GM12878 (cell line): ENCODE measurements at regions not wholly inside any gene's neighbourhood (a gene's known extent, or its start where the extent isn't known, plus 50 kb on each side); places are given as distances from the start of the nearest gene placed in this dataset.
"Not testable (repeated sequence)": the region's sequence is repeated elsewhere in the genome, so short reads cannot be mapped to it uniquely, and the experiment has no call there.

Experiments used
- ATAC-seq: fragments of 200-7000 bp; cut with Tn5 transposase; 3 replicates; pipeline ENCODE4 v1.9.1; 2020; ENCODE audit warnings: mild to moderate bottlenecking, moderate library complexity
- BruUV-seq: library from RNA; stranded (reverse); fragments of 400-500 nt; replicated peaks from 2 replicates; lab custom pipeline; 2021; lab: Mats Ljungman, UMichigan
- CTCF ChIA-PET: fragments of 300-600 bp; sonication (Branson Sonifier 250); formaldehyde crosslinking; extraction: SDS; loops from one replicate; lab custom pipeline; 2021; ENCODE audit warnings: inconsistent platforms; lab: Yijun Ruan, JAX
- POLR2A ChIA-PET: fragments of 350-600 bp; formaldehyde crosslinking; extraction: SDS; loops from one replicate; lab custom pipeline; 2021; ENCODE audit warnings: inconsistent platforms; lab: Charles Lee
- RAD21 ChIA-PET: fragments of 300-600 bp; sonication (Branson Sonifier 250); formaldehyde crosslinking; loops from one replicate; lab custom pipeline; 2023; ENCODE audit warnings: antibody characterized with exemption; ENCODE audit not compliant: unreplicated experiment; lab: Charles Lee
- SMC1A ChIA-PET: fragments of 300-600 bp; sonication (Branson Sonifier 250); formaldehyde crosslinking; loops from one replicate; lab custom pipeline; 2023; ENCODE audit not compliant: unreplicated experiment, uncharacterized antibody; lab: Charles Lee
- DNase-seq: peaks from one replicate; pipeline ENCODE4 v3.0.0-alpha.2; 2011; ENCODE audit warnings: low read depth, low spot score
- FAIRE-seq: peaks from 3 replicates; lab custom pipeline; 2011; peaks lifted over from hg19 to GRCh38; lab: Jason Lieb, UNC
- H2AFZ ChIP-seq: 2 replicates; pipeline ENCODE4 v1.6.0; 2011; ENCODE audit warnings: low read depth, low read length, control low read depth; ENCODE audit not compliant: control insufficient read depth
- H3K27ac ChIP-seq: 2 replicates; pipeline ENCODE4 v1.5.1; 2011; ENCODE audit warnings: control low read depth; ENCODE audit not compliant: control insufficient read depth, insufficient read depth
- H3K27me3 ChIP-seq, 2 experiments: replicated peaks in 1 of 2; 2 replicates each; pipeline versions ENCODE4 v1.6.0 to v1.6.1; 2011; ENCODE audit warnings: low read length in 1 of 2; ENCODE audit not compliant: control insufficient read depth in 2 of 2, insufficient read depth in 2 of 2
- H3K36me3 ChIP-seq, 2 experiments: 2 replicates each; pipeline ENCODE4 v1.5.1; 2011; ENCODE audit warnings: low read length in 1 of 2; ENCODE audit not compliant: control insufficient read depth in 2 of 2, insufficient read depth in 2 of 2
- H3K4me1 ChIP-seq: 2 replicates; pipeline ENCODE4 v1.6.1; 2011; ENCODE audit warnings: mild to moderate bottlenecking, low read length, moderate library complexity, mixed read lengths; ENCODE audit not compliant: control insufficient read depth, insufficient read depth
- H3K4me2 ChIP-seq: 2 replicates; pipeline ENCODE4 v1.6.0; 2011; ENCODE audit warnings: control low read depth; ENCODE audit not compliant: control insufficient read depth, insufficient read depth
- H3K4me3 ChIP-seq: fragments of 200-600 bp; sonication (generic); 2 replicates; pipeline ENCODE4 v1.5.1; 2016
- H3K79me2 ChIP-seq: 2 replicates; pipeline ENCODE4 v1.6.0; 2011; ENCODE audit warnings: low read length; ENCODE audit not compliant: control insufficient read depth, insufficient read depth
- H3K9ac ChIP-seq: 2 replicates; pipeline ENCODE4 v1.8.0; 2011; ENCODE audit warnings: low read length, control low read depth, mixed read lengths; ENCODE audit not compliant: control insufficient read depth, insufficient read depth
- H3K9me3 ChIP-seq: replicated peaks from 3 replicates; pipeline ENCODE4 v1.5.1; 2011; ENCODE audit warnings: mild to moderate bottlenecking, low read length; ENCODE audit not compliant: control insufficient read depth, insufficient read depth
- H4K20me1 ChIP-seq: 2 replicates; pipeline ENCODE4 v1.6.0; 2011; ENCODE audit not compliant: control insufficient read depth, insufficient read depth
- WGBS: methylation state at CpG from one replicate; pipeline ENCODE4 v1.1.6; 2016; ENCODE audit warnings: low lambda C conversion rate; ENCODE audit not compliant: insufficient replicate concordance, insufficient coverage; ENCODE audit errors: missing lambda C conversion rate; 5-methylcytosine and 5-hydroxymethylcytosine counted together
- in situ Hi-C: fragments of 300-500 bp; cut with MboI; formaldehyde crosslinking; loops from 9 replicates; pipeline ENCODE4 v1.14.3; 2018; ENCODE audit warnings: mixed read lengths
- intact Hi-C: fragments of 100-400 bp; cut with micrococcal nuclease; formaldehyde crosslinking; loops from one replicate; pipeline ENCODE4 v1.14.2; 2022; ENCODE audit not compliant: unreplicated experiment

GRCh38 chr5:100096328-100096727, 438.8 kb upstream of the FAM174A start:
- H3K27me3 ChIP-seq, H3K9me3 ChIP-seq, BruUV-seq, H2AFZ ChIP-seq, H3K4me3 ChIP-seq, H3K4me2 ChIP-seq, SMC1A ChIA-PET, H4K20me1 ChIP-seq, H3K9ac ChIP-seq, H3K79me2 ChIP-seq, CTCF ChIA-PET, H3K36me3 ChIP-seq, DNase-seq, H3K27ac ChIP-seq, POLR2A ChIA-PET, ATAC-seq, H3K4me1 ChIP-seq, RAD21 ChIA-PET, in situ Hi-C loops, FAIRE-seq: not testable (repeated sequence)
- intact Hi-C loops: loop anchor here (10.0 kb wide), 1 partner anchor 62 kb away; no protein-coding TSS in a partner anchor

DNA sequence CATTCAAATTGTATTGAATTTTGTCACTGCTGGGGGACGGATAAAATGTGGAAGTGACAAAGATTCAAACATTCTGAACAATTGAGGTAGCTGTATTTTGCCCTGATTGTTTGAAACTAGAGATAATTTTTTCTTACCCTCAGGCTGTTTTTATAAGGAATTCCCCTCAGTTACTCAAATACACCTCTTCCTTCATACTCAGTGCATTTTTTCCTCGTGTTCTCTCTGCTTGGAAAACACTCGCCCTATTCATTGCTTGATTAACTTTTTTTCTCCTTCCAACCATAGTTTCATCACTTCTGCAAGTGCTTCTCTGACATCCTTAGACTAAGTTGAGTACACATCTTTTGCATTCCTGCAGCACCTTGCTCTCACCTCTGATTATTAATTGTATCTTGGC, 454.5 kb upstream of the FAM174A start:
- CTCF ChIA-PET, DNase-seq, H3K4me3 ChIP-seq, H3K36me3 ChIP-seq, in situ Hi-C loops, BruUV-seq, RAD21 ChIA-PET, H2AFZ ChIP-seq, H3K4me2 ChIP-seq, H3K79me2 ChIP-seq, H4K20me1 ChIP-seq, H3K4me1 ChIP-seq, ATAC-seq, H3K27ac ChIP-seq, intact Hi-C loops, H3K9me3 ChIP-seq, SMC1A ChIA-PET, H3K9ac ChIP-seq, POLR2A ChIA-PET, H3K27me3 ChIP-seq: not testable (repeated sequence)
- 0% methylated on average over 2 of the region's 3 CpGs for WGBS
- peak; percentile 61 for FAIRE-seq

- RAD21 ChIA-PET, H3K36me3 ChIP-seq, H3K9me3 ChIP-seq, H3K4me3 ChIP-seq, H3K27ac ChIP-seq, H3K4me1 ChIP-seq, H2AFZ ChIP-seq, H3K4me2 ChIP-seq, in situ Hi-C loops, SMC1A ChIA-PET, BruUV-seq, H3K9ac ChIP-seq, ATAC-seq, H3K27me3 ChIP-seq, intact Hi-C loops, H4K20me1 ChIP-seq, POLR2A ChIA-PET, FAIRE-seq, H3K79me2 ChIP-seq, CTCF ChIA-PET, DNase-seq: not testable (repeated sequence)
- 0% methylated on average over 1 of the region's 1 CpG for WGBS
These were observed 456.0 kb upstream of the FAM174A start for GRCh38 chr5:100079163-100079562.

DNA sequence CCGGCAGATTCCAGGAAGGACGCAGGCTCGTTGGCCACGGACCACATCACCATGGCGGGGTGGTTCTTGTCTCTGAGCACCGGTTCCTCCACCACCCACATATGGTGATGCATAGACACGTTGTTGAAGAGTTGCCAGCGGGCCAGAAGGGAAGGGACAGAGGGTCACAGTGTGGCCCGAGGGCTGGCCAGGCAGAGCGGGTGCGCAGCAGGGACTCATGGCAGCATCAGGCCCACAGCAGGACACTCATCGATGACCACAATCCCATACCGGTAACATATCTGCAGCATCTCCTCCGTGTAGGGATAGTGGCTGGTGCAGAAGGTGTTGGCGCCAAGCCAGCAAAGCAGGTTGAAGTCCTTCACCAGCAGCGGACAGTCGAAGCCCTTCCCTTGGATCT, 469.2 kb upstream of the FAM174A start:
- H3K4me2 ChIP-seq, CTCF ChIA-PET, FAIRE-seq, BruUV-seq, H3K4me3 ChIP-seq, in situ Hi-C loops, DNase-seq, H2AFZ ChIP-seq, H3K79me2 ChIP-seq, H3K36me3 ChIP-seq, intact Hi-C loops, H3K9ac ChIP-seq, H3K27ac ChIP-seq, H3K27me3 ChIP-seq, SMC1A ChIA-PET, ATAC-seq, RAD21 ChIA-PET, H3K4me1 ChIP-seq, POLR2A ChIA-PET, H4K20me1 ChIP-seq, H3K9me3 ChIP-seq: not testable (repeated sequence)
- 69% methylated on average over 8 of the region's 17 CpGs for WGBS
